IMR-90 (cell line): ENCODE measurements at regions not wholly inside any gene's neighbourhood (a gene's known extent, or its start where the extent isn't known, plus 50 kb on each side); places are given as distances from the start of the nearest gene placed in this dataset.

Source experiments
- ATAC-seq: fragments of 200-7000 bp; cut with Tn5 transposase; 2 replicates; pipeline ENCODE4 v1.9.1; 2020; ENCODE audit warnings: low read depth, mild to moderate bottlenecking, moderate library complexity
- BruUV-seq: library from RNA; stranded (reverse); fragments of 400-500 nt; replicated peaks from 2 replicates; lab custom pipeline; 2021; lab: Mats Ljungman, UMichigan
- CTCF ChIA-PET: fragments of 300-600 bp; formaldehyde crosslinking; extraction: SDS; loops from one replicate; lab custom pipeline; 2021; ENCODE audit warnings: antibody characterized with exemption; lab: Yijun Ruan, JAX
- POLR2A ChIA-PET: fragments of 300-600 bp; sonication (Branson Sonifier 250); formaldehyde crosslinking; loops from one replicate; lab custom pipeline; 2022; ENCODE audit warnings: antibody characterized with exemption; ENCODE audit not compliant: unreplicated experiment; lab: Charles Lee
- DNase-seq: peaks from one replicate; pipeline ENCODE4 v3.0.0; 2013
- H2AFZ ChIP-seq: replicated peaks from 2 replicates; pipeline ENCODE3; 2013; ENCODE audit warnings: low read length, mild to moderate bottlenecking; ENCODE audit not compliant: poor library complexity
- H2AK5ac ChIP-seq: 2 replicates; pipeline ENCODE4 v1.6.1; 2013; ENCODE audit warnings: low read depth, low read length, inconsistent platforms
- H2AK9ac ChIP-seq: replicated peaks from 2 replicates; pipeline ENCODE3; 2013; ENCODE audit warnings: mild to moderate bottlenecking, low read depth, low read length, moderate library complexity; ENCODE audit not compliant: poor library complexity
- H2BK120ac ChIP-seq: 2 replicates; pipeline ENCODE4 v1.6.1; 2013; ENCODE audit warnings: low read depth, low read length, inconsistent platforms
- H2BK15ac ChIP-seq: 3 replicates; pipeline ENCODE4 v1.6.1; 2013; ENCODE audit warnings: low read depth, low read length, inconsistent platforms
- H2BK20ac ChIP-seq: 2 replicates; pipeline ENCODE4 v1.6.1; 2013; ENCODE audit warnings: low read depth, mild to moderate bottlenecking, inconsistent platforms, low read length, moderate library complexity
- H2BK5ac ChIP-seq: 2 replicates; pipeline ENCODE4 v1.6.1; 2013; ENCODE audit warnings: mild to moderate bottlenecking, low read depth, low read length, inconsistent platforms; ENCODE audit not compliant: poor library complexity, severe bottlenecking
- H3K14ac ChIP-seq: replicated peaks from 2 replicates; pipeline ENCODE4 v1.6.1; 2013; ENCODE audit warnings: low read depth, low read length, inconsistent platforms
- H3K18ac ChIP-seq: 2 replicates; pipeline ENCODE4 v1.6.1; 2013; ENCODE audit warnings: low read depth, low read length, control low read depth
- H3K23ac ChIP-seq: 2 replicates; pipeline ENCODE4 v1.6.1; 2013; ENCODE audit warnings: low read depth, low read length, inconsistent platforms
- H3K27ac ChIP-seq: 2 replicates; pipeline ENCODE4 v1.5.1; 2013; ENCODE audit warnings: mild to moderate bottlenecking, control low read depth, low read length; ENCODE audit not compliant: insufficient read depth
- H3K27me3 ChIP-seq: 2 replicates; pipeline ENCODE4 v1.6.1; 2013; ENCODE audit warnings: low read length; ENCODE audit not compliant: control insufficient read depth, insufficient read depth
- H3K36me3 ChIP-seq: 2 replicates; pipeline ENCODE4 v1.6.1; 2013; ENCODE audit warnings: low read length, mixed read lengths; ENCODE audit not compliant: control insufficient read depth, insufficient read depth
- H3K4ac ChIP-seq: 2 replicates; pipeline ENCODE4 v1.6.1; 2013; ENCODE audit warnings: low read depth, low read length, inconsistent platforms
- H3K4me1 ChIP-seq: 2 replicates; pipeline ENCODE4 v1.6.1; 2013; ENCODE audit warnings: low read length, mixed read lengths; ENCODE audit not compliant: control insufficient read depth, insufficient read depth
- H3K4me2 ChIP-seq: 2 replicates; pipeline ENCODE4 v1.6.1; 2013; ENCODE audit warnings: low read depth, mild to moderate bottlenecking, control low read depth, low read length, moderate library complexity
- H3K4me3 ChIP-seq: 2 replicates; pipeline ENCODE4 v1.5.1; 2013; ENCODE audit warnings: low read depth, mild to moderate bottlenecking, control low read depth, low read length, moderate library complexity; ENCODE audit not compliant: insufficient read depth
- H3K56ac ChIP-seq: 2 replicates; pipeline ENCODE4 v1.6.1; 2013; ENCODE audit warnings: low read length, inconsistent platforms; ENCODE audit not compliant: insufficient read depth; ENCODE audit errors: extremely low read depth
- H3K79me1 ChIP-seq, 2 experiments: 2 replicates each; pipeline ENCODE4 v1.6.1; 2013; ENCODE audit warnings: low read length in 2 of 2, inconsistent platforms in 1 of 2, low read depth in 1 of 2
- H3K9ac ChIP-seq: 2 replicates; pipeline ENCODE4 v1.6.1; 2013; ENCODE audit warnings: low read depth, low read length, control low read depth
- H3K9me1 ChIP-seq: 2 replicates; pipeline ENCODE4 v1.6.1; 2013; ENCODE audit warnings: low read length, inconsistent platforms; ENCODE audit not compliant: insufficient read depth
- H3K9me3 ChIP-seq: 2 replicates; pipeline ENCODE4 v1.6.1; 2013; ENCODE audit warnings: low read length; ENCODE audit not compliant: control insufficient read depth, insufficient read depth
- H4K20me1 ChIP-seq: 2 replicates; pipeline ENCODE4 v1.6.1; 2013; ENCODE audit warnings: low read length, inconsistent platforms; ENCODE audit not compliant: insufficient read depth
- H4K5ac ChIP-seq: 2 replicates; pipeline ENCODE4 v1.6.1; 2013; ENCODE audit warnings: mild to moderate bottlenecking, low read depth, low read length, control low read depth
- H4K8ac ChIP-seq, 2 experiments: 2 replicates each; pipeline ENCODE4 v1.6.1; 2013; ENCODE audit warnings: low read depth in 2 of 2, low read length in 2 of 2, control low read depth in 1 of 2, inconsistent platforms in 1 of 2
- H4K91ac ChIP-seq: 2 replicates; pipeline ENCODE4 v1.6.1; 2013; ENCODE audit warnings: low read depth, low read length, inconsistent platforms; ENCODE audit not compliant: insufficient read depth
- BHLHE40 ChIP-seq: fragments of 150-350 bp; IDR thresholded peaks from 2 replicates; pipeline ENCODE4 v1.6.1; 2016; ENCODE audit warnings: mild to moderate bottlenecking, low read depth, low read length
- CEBPB ChIP-seq: IDR thresholded peaks from 2 replicates; pipeline ENCODE4 v1.6.1; 2012; ENCODE audit warnings: low read depth, low read length, improper control_type of control experiment
- CHD1 ChIP-seq: IDR thresholded peaks from 2 replicates; pipeline ENCODE4 v1.6.1; 2012; ENCODE audit warnings: low read depth, low read length, improper control_type of control experiment
- CTCF ChIP-seq: conservative IDR thresholded peaks from 2 replicates; pipeline ENCODE4 v1.5.1; 2012; ENCODE audit warnings: mild to moderate bottlenecking, low read depth, low read length, improper control_type of control experiment
- ELK1 ChIP-seq: fragments of 150-350 bp; IDR thresholded peaks from 2 replicates; pipeline ENCODE4 v1.6.1; 2016; ENCODE audit warnings: low read depth, mild to moderate bottlenecking, low read length, moderate library complexity, borderline replicate concordance
- FOS ChIP-seq: fragments of 150-350 bp; IDR thresholded peaks from 2 replicates; pipeline ENCODE4 v1.6.1; 2016; ENCODE audit warnings: low read depth, low read length
- MAFK ChIP-seq: IDR thresholded peaks from 2 replicates; pipeline ENCODE4 v1.6.1; 2012; ENCODE audit warnings: low read depth, low read length, improper control_type of control experiment
- MAZ ChIP-seq: IDR thresholded peaks from 2 replicates; pipeline ENCODE4 v1.6.1; 2012; ENCODE audit warnings: low read depth, mild to moderate bottlenecking, low read length, improper control_type of control experiment, moderate library complexity, borderline replicate concordance
- MXI1 ChIP-seq: IDR thresholded peaks from 2 replicates; pipeline ENCODE4 v1.6.1; 2012; ENCODE audit warnings: low read depth, mild to moderate bottlenecking, low read length, moderate library complexity, borderline replicate concordance
- NFE2L2 ChIP-seq: fragments of 150-350 bp; IDR thresholded peaks from 2 replicates; pipeline ENCODE4 v1.6.1; 2016; ENCODE audit warnings: low read depth, mild to moderate bottlenecking, low read length
- POLR2A ChIP-seq: IDR thresholded peaks from 2 replicates; pipeline ENCODE4 v1.6.1; 2012; ENCODE audit warnings: mild to moderate bottlenecking, low read depth, low read length
- RAD21 ChIP-seq: IDR thresholded peaks from 2 replicates; pipeline ENCODE4 v1.6.1; 2012; ENCODE audit warnings: low read length, improper control_type of control experiment
- RCOR1 ChIP-seq: IDR thresholded peaks from 2 replicates; pipeline ENCODE4 v1.6.1; 2012; ENCODE audit warnings: mild to moderate bottlenecking, low read length, improper control_type of control experiment; ENCODE audit not compliant: insufficient replicate concordance
- RFX5 ChIP-seq: IDR thresholded peaks from 2 replicates; pipeline ENCODE4 v1.8.0; 2012; ENCODE audit warnings: low read depth, mild to moderate bottlenecking, low read length, moderate library complexity
- SMC3 ChIP-seq: fragments of 150-350 bp; IDR thresholded peaks from 2 replicates; pipeline ENCODE4 v1.6.1; 2016; ENCODE audit warnings: low read depth, mild to moderate bottlenecking, antibody characterized with exemption, low read length, moderate library complexity
- USF2 ChIP-seq: fragments of 150-350 bp; IDR thresholded peaks from 2 replicates; pipeline ENCODE4 v1.6.1; 2017; ENCODE audit warnings: mild to moderate bottlenecking, antibody characterized with exemption, low read length, low read depth
- whole genome bisulfite sequencing, 2 experiments: methylation state at CpG; one replicate each; pipeline versions ENCODE4 v1.1.5 to v1.1.7; 2013; ENCODE audit warnings: missing lambda C conversion rate in 2 of 2; ENCODE audit not compliant: insufficient read length in 1 of 2; ENCODE audit errors: extremely low coverage in 2 of 2; 5-methylcytosine and 5-hydroxymethylcytosine counted together
- dilution Hi-C: fragments of 300-500 bp; cut with HindIII; formaldehyde crosslinking; loops from one replicate; pipeline ENCODE4 v1.14.3; 2018; ENCODE audit warnings: low sequenced_read_pairs; ENCODE audit not compliant: unreplicated experiment
- in situ Hi-C: fragments of 300-500 bp; cut with MboI; formaldehyde crosslinking; loops from 3 replicates; pipeline ENCODE4 v1.14.3; 2019; ENCODE audit warnings: low sequenced_read_pairs, inconsistent platforms, mixed read lengths
- intact Hi-C: fragments of 100-400 bp; cut with micrococcal nuclease; formaldehyde crosslinking; loops from 2 replicates; pipeline ENCODE4 v1.10.0; 2022

- H3K9me1 ChIP-seq, result no peaks in the 10 kb centered on the region
- no peak overlapping the region for H2AFZ ChIP-seq
- ATAC-seq (no peak), DNase-seq (no peak)
- CTCF ChIA-PET, result no interaction called here
- POLR2A ChIA-PET, result no interaction called here
- no peak overlapping the region for H2BK20ac ChIP-seq
- H2BK5ac ChIP-seq, result no peak overlapping the region
- no peak overlapping the region for H3K4me3 ChIP-seq
- no peak overlapping the region for H2BK120ac ChIP-seq
- no peak overlapping the region for H4K8ac ChIP-seq
- H2AK9ac ChIP-seq, result no peak overlapping the region
- no peak overlapping the region for H3K4me2 ChIP-seq
- H3K36me3 ChIP-seq, result no peaks in the 10 kb centered on the region
- no peak overlapping the region for H2BK15ac ChIP-seq
- no TSS peak for BruUV-seq
- no peak overlapping the region for H2AK5ac ChIP-seq
- H4K20me1 ChIP-seq, result no peaks in the 10 kb centered on the region
- in situ Hi-C loops, result no loop called here
- H3K18ac ChIP-seq, result no peak overlapping the region
- H3K4me1 ChIP-seq, result no peaks in the 10 kb centered on the region
- H4K5ac ChIP-seq, result no peak overlapping the region
- H4K91ac ChIP-seq, result no peak overlapping the region
- no peak overlapping the region for H3K56ac ChIP-seq
- peaks cover 4% of the 10 kb centered on the region for H3K9me3 ChIP-seq
- H3K27ac ChIP-seq, result no peak overlapping the region
- no peak overlapping the region for H3K4ac ChIP-seq
- no peaks in the 10 kb centered on the region for H3K27me3 ChIP-seq
- no peak overlapping the region for H3K14ac ChIP-seq
- no peak overlapping the region for H3K9ac ChIP-seq
- WGBS, 2 experiments, result no CpG with 5 or more reads among the region's 3 CpGs
- dilution Hi-C loops, result no loop called here
- H3K79me1 ChIP-seq, result no peaks in the 10 kb centered on the region
- intact Hi-C loops, result no loop called here
- no peak overlapping the region for H3K23ac ChIP-seq
- TF ChIP-seq CEBPB, result no peak
- TF ChIP-seq POLR2A, result no peak
- TF ChIP-seq CHD1, result no peak
- no peak for TF ChIP-seq BHLHE40
- TF ChIP-seq NFE2L2, result no peak
- no peak for TF ChIP-seq FOS
- TF ChIP-seq RCOR1, result no peak
- TF ChIP-seq RAD21, result no peak
- TF ChIP-seq ELK1, result no peak
- no peak for TF ChIP-seq MAFK
- TF ChIP-seq MXI1, result no peak
- no peak for TF ChIP-seq SMC3
- no peak for TF ChIP-seq CTCF
- no peak for TF ChIP-seq MAZ
- TF ChIP-seq RFX5, result no peak
- TF ChIP-seq USF2, result no peak
These were observed 518.7 kb upstream of the SUCLG2 start for GRCh38 chr3:68173012-68173634.
